G401.6 (cell line): ENCODE measurements at regions not wholly inside any gene's neighbourhood (a gene's known extent, or its start where the extent isn't known, plus 50 kb on each side); places are given as distances from the start of the nearest gene placed in this dataset.
"Not testable (repeated sequence)": the region's sequence is repeated elsewhere in the genome, so short reads cannot be mapped to it uniquely, and the experiment has no call there.

Source experiments
- FAIRE-seq: peaks from 2 replicates; lab custom pipeline; 2012; peaks lifted over from hg19 to GRCh38; lab: Jason Lieb, UNC

DNA sequence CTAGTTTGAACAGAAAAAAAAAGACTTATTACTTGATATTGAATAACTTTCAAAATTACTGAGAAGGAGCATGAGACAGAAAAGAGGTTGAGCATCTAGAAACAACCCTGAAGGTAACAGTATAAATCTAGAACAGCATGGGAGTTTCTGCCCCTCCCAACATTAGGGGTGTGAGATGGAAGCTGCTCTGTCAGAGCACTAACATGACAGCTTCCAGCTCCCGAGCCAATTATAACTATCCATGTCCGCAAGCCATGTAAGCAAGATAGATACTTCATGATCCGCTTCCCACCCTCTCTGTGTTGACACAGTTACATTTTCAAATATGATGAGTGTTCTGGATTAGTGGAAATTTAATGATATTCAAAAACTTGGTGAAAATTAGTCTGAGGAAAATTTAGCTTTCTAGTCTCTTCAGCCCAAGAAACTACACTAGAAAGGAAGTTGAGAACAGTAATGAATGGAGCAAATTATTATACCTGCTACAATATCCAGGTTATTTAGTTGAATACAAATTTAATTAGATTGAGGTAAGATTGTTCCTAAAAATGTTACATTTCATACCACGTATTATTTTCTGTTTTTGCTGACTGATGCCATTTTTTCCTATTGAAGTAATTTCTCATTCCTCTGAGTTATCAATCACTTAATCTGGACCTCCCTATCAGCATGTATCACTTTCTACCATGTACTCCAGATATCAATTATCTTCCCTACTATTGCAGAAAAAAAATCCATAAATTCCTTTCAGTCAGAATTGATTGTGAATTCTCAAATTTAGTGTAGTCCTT lies 129.3 kb upstream of the SLIT2 start:
- no peak for FAIRE-seq

DNA sequence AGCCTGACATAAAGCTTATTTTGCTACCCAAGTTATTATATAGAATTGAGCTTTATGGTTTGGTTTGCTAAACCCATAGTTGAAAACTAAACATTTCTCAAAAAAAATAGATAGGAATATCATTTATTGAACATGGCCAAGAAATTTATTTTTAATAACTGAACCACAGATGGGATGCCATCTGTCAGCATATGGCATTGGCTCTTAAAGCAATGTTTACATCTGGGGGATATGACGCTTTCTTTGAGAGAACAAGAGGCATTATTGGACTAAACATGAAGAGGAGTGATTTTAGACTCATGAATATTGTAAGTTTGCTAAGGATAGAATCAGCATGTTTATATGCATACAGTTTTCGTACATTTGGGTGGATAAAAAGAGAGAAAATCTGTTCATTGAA lies 132.6 kb upstream of the SLIT2 start:
- FAIRE-seq, result no peak

DNA sequence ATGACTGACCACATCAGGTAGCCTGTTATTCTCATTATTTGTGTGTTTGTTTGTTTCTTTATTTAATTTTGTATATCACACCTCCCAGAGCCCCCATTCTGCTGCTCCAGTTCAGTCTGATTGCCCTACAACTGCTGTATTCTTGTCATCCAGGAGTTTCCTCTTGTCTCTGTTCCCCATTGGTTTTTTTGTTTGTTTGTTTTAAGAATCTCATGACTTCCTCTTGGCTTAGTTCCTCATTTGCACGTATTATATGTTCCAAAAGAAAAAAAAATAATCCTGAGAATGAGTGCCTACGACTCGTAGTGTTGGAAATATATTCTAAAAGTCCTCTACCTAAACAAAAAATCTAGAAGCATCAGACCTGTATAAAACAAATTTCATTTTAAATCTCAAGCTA lies 142.3 kb upstream of the SLIT2 start:
- FAIRE-seq, result no peak

DNA sequence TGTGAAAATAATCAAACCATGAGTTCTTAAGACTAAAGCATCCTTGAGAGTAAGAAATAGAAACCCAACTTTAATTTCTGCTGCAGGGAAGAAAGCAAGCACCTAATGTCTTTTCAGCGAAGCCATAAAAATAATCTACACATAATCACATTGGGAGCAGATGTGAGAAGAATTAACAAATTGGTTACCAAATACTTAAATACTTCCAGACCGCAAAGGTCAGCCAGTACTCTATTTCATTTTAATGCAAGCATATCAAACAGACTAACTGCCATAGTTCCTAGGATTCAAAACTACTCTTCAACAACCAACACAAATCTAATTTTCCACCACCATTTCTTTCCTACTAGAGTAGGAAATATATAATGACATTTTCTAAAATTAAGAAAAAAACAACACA lies 144.8 kb upstream of the SLIT2 start:
- FAIRE-seq, result no peak

DNA sequence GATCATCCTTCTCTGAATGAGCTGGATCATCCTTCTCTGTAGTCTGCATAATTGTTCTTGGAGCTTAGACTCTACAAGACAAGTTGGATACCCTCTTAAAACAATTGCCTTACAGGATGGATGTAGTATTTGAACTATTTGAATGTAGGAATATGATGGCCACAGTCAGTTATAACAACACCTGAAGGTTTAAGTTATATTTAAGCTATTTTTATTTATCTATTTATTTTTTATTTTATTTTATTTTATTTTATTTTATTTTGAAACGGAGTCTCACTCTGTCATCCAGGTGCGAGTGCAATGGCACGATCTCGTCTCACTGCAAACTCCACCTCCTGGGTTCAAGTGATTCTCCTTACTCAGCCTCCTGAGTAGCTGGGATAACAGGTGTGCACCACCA lies 149.9 kb upstream of the SLIT2 start:
- FAIRE-seq, result no peak

DNA sequence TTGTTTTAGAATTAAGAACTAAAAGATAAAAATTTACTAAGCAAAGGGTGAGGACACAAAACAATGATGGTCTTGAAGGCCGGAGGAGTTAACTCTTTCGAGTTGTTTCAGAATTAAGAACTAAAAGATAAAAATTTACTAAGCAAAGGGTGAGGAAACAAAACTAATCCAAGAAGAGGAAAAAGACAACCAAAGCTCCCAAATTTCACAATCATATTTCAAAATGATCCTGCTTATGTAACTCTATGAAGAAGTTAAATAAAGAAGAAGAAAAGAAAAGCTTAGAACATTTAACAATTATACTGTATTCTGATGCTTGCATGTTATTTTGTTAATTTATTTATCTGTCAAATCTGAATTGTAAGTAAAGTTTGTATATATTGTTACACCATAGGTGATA lies 154.8 kb upstream of the SLIT2 start:
- FAIRE-seq, result no peak

DNA sequence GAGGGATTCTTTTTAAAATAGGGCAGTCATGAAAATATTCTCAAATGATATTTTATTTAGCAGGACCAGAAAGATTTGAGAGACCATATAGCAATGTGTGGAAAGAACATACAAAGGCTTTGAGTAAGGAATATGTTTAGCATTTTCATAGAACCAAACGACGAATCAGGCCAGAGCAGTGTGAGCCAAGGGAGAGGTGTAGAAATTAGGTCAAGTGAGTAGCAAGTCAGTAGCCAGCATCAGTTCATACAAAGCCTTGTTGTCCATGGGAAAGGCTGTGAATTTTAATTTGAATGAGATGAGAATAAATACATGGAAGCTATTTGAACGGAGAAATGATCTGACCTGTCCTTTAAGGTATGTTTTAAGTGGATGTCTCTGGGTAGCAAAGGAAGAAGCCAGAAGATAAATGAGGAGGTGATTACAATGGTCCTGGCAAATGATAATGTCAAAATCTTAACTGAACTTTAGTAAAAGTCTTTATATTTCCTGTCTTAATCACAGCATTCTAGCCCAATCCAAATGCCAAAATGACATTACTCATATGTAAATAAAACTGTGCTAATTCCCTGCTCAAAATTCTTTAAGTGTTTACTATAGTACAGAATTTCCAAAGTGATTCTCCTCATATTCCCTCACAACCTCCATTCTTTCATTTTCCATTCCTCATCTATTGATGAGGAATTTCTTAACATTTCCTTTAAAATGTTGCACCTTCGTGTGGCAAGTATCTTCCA lies 155.7 kb upstream of the SLIT2 start:
- FAIRE-seq, result no peak

DNA sequence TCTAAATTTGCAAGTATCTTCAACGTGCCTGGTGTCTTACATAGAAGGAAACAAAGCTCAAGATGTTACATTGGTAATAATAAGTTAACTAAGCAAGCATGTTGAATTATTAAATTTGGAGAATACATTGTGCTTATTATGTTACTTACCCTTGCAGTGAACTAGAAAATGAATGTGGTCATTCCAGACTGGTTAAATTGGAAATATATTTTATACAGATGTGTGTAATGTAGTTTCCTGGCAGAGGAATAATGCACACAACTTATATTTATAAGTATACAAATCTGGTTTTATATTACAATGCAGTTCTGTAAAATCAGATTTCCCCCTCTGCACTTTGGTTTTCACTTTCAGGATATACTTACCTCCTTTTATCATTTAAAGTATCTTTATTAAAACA lies 159.9 kb upstream of the SLIT2 start:
- no peak for FAIRE-seq

DNA sequence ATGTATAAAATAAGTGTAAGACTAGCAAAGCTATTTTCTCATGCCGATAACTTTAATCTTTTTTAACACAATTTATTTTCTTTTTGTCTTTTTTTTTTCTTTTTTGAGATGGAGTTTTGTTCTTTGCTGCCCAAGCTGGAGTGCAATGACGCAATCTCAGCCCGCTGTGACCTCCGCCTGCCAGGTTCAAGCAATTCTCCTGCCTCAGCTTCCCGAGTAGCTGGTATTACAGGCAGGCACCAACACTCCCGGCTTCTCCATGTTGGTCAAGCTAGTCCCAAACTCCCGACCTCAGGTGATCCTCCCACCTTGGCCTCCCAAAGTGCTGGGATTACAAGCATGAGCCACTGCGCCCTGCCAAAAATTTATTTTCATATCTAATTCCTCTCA lies 164.2 kb upstream of the SLIT2 start:
- no peak for FAIRE-seq

DNA sequence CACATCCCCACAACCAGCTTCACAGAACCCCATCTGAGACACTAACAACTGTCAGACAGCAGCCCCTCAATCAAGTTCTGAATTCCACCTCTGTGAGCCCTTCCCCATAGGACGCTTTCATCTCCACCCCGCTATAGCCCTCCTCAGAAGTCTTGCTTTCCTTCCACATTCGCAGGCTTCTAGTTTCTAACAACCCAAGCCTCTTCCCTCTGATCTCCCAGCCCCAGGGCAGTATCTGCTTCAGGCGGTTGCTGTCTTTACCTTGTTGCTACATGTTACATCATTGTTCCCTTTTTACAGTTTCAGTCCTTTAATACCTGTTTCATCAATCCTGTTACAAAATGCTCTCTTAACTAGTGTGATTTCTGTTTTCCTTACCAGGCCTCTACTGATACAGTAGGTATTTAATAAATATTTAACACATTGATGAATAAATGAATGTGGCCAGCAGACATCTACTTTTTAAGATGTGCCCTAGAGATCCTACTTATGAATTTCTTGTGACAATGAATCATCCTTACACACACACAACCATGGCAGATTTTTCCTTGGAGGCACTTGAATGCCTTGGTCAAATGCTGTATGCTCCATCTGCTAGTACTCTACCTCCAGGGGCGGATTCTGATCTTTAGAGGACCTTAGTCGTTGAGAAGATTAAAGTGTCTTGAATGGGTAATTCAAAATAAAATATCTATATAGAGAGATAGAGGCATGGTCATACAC lies 164.7 kb upstream of the SLIT2 start:
- FAIRE-seq, result no peak

DNA sequence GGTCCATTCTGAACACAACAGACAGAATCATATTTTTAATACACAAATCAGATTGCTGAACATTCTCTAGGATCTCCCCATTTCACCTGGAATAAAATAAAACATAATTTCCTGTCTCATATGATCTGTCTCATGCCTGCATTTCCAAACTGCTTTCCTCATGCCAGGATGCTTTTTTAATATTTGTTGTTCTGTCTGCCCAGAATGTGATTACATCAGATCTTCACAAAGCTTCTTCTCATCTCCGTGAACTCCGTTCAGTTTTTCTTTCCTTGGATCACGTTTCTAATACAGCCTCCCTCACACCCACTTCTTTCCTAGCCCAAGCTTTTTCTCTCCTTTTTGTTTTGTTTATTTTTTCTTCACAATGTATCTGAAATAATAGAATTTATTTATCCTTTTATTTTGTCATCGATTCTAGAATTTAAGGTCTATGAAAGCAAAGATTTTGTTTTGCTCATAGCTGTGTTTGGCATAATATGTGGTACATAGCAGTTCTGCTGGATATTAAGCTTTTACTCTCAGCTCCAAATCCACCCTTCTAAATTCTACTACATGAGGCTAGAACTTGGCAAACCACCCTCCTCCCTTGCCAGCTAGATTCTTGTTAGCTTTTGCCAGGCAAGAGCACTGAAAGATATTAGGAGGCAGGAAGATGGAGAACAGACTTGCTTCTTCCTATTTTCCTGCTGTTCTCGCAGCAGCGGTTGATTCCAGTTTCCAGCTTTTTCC lies 165.5 kb upstream of the SLIT2 start:
- no peak for FAIRE-seq

DNA sequence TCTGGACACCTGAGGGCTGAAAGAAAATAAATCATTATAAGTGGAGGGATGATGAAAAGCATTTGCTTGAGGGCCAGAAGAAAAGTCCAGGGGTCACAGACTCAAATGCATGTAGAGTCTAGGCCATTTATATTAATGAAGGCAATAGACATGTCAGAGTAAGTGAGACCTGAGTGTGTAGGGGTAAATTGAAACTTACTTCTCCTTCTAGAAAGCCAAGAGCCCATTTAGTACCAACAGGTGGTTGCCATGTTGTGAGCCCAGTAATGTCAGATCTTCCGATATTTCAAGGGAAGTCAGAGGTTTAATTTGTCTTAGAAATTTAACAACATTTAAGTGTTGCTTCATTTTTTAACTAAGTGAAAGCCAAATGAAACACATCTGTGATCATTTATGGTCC lies 166.1 kb upstream of the SLIT2 start:
- FAIRE-seq, result no peak

DNA sequence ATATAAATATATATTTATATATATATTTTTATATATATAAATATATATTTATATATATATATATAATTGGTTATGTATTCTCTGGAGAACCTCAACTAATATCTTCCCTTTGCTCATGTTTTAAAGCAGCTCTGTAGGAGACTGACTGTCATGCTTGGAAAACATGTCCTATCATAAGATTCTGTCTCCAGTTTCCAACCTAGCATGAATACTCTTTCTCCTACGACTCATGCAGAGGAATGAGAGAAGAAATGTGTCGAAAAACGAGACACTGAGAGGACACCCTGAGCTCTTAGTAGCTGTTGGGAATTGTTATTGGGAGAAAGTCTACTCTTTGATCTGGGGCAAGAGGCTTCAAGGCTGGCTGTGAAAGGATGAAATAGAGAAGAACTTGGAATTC lies 166.5 kb upstream of the SLIT2 start:
- FAIRE-seq, result no peak

DNA sequence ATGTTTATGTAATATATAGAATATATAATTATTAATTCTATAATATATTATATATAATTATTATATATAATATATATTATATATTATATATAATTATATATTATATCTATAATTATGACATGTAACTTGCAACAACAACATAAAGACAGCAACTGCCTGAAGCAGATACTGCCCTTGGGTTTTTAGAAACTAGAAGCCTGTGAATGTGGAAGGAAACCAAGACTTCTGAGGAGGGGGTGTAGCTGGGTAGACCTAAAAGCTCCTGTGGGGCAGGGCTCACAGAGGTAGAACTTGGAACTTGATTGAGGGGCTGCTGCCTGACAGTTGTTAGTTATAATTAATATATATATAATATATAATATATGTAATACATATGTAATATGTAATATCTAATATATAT lies 167.2 kb upstream of the SLIT2 start:
- FAIRE-seq, result no peak

DNA sequence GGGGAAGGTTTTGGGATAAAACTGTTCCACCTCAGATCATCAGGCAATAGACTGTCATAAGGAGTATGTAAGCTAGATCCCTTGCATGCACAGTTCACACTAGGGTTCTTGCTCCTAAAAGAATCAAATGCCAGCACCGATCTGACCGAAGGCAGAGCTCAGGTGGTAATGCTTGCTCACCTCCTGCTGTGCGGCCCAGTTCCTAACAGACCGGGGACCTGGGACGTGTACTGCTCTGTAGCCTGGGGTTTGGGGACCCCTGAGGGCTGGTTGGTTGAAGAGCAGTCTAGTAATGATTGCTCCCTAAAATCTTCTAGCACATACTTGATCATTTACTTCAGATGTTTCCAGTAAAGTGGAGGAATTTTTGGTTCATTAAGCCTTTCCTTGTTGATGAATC lies 173.1 kb upstream of the SLIT2 start:
- FAIRE-seq, result no peak

DNA sequence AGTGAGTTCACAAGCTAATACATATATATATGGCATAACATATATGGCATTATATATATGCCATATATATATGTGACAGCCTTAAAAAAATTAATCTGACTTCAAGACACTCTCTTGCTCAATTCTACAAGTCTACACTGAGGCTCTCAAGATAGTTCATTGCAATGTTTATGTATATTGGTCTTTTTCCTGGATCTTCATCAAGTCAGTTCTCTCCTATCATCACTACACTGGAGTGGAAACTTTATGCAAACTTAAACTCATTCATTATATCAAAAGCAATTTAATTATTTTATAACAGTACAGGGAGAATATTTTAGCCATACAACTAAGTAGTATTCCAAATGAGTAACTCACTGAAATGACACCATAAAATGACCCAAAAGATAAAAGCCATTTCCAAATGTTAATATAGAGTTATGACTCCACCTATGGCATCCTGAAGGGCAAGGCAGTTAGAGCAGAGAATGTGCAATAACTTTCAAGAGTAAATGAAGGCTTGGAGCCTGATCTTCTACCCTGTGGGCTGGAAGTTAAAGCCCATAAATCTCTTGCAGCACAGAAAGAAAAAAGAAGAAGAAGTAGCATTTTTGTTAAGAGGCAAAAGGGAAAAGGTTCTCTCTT lies 176.3 kb upstream of the SLIT2 start:
- FAIRE-seq, result no peak

DNA sequence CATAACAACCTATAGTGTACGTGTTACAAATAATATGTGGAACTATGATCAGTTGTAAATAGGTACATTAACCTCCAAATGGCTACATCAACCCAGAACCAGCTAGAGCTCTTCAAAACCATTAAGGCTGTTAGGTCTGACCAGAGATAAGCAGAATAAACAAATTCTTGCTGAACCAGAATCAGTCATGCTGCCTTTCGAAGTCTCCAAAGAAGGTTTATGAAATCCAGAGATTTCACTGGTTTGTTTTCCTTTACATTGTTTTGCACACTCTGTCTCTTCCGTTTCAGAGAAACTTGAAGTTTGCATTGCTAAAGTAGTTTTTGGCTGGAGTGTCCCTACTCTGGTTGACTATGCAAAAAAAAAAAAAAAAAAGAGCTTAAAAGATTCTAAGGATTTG lies 177.3 kb upstream of the SLIT2 start:
- no peak for FAIRE-seq

DNA sequence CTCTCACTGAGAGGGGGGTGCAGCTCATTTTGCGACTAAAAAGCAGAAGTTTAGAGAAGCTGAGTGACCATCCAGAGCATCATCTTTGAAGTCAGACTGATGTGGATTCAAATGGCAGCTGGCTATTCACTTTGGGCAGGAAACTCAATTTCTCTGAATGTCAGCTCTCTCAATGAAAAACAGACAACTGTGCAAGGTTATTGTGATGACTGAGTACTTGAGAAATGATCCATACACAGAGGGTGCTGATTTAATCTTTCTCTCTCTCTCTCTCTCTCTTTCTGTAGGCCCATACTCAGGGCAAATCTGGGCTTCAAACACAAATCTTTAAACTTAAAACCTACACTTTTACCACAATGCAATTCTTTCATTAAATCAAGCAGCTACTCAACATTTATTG lies 185.8 kb upstream of the SLIT2 start:
- no peak for FAIRE-seq

DNA sequence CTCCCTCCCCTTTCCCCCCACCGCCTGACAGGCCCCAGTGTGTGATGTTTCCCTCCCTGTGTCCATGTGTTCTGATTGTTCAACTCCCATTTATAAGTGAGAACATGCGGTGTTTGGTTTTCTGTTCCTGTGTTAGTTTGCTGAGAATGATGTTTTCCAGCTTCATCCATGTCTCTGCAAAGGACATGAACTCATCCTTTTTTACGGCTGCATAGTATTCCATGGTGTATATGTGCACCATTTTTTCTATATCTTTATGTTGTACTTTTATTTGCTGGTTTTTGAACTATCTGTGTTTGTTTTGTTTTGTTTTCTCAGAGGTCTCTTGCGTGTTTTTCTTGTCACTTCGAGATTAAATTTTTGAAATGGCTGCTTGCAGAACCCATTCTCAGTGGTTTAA lies 188.8 kb upstream of the SLIT2 start:
- not testable (repeated sequence) for FAIRE-seq

DNA sequence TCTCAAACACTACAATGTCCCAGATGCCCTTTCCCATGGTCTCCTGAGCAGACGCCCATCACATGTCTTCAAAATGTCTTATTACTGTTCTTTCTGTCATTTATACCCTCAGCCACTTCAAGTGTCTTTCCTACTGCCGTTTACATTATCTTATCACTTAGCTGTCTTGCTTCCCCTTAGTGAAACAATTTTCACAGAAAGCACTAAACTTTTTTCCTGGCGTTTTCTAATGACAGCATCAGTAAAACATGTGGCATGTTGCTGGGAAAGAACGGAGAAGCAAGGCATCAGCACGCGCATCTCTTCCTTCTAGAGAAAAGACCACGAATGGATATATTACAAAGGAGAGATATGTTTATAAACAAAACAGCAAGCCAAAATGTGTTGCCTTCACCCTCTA lies 189.7 kb upstream of the SLIT2 start:
- no peak for FAIRE-seq

DNA sequence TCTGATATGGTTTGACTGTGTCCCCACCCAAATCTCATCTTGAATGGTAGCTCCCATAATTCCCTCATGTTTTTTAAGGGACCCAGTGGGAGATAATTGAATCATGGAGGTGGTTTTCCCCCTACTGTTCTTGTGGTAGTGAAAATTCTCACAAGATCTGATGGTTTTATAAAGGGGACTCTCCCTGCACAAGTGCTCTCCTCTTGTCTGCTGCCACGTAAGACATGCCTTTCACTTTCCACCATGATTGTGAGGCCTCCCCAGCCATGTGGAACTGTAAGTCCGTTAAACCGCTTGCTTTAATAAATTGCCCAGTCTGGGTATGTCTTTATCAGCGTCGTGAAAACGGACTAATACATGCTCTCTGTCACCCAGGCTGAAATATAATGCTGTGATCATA lies 200.9 kb upstream of the SLIT2 start:
- FAIRE-seq, result no peak

DNA sequence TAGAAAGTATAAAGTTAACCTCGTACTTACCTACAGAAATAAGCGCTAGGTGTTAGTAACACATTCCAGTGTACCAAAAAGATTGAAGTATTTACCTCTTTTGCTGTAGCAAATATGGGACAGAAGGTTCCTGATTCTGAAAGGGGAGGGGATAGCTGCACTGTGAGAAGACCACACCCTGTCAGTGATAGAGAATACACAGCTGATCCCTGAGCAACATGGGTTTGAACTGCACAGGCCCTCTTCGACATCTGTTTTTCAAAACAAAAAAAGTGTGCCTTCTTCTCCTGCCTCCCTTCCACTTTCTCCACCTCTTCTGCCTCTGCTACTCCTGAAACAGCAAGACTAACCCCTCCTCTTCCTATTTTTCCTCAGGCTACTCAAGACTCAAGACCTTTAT lies 201.8 kb upstream of the SLIT2 start:
- no peak for FAIRE-seq
